ENCODE measurements at regions not wholly inside any gene's neighbourhood (a gene's known extent, or its start where the extent isn't known, plus 50 kb on each side); places are given as distances from the start of the nearest gene placed in this dataset.

DNA sequence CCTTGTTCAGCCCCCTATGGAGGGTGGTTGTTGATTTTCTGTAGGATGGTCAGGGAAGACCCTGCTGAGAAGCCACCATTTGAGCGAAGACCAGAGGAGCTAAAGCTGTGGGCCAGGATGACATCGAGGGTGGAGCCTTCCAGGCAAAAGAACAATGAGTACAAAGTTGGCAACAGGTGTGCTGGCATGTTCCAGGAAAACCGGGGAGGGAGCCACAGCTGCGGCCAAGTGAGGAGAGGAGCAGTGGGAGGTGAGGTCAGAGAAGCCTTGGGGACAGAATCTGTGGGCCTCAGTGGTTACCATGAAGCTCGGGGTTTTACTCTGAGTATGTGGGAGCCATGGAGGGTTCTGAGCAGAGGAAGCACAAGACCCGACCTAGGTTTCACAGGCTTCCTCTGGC lies 75.6 kb upstream of the ZNF479 start:
- Mint-ChIP-seq H3K9me3 (ENCODE audit: unreplicated experiment) (peaks cover 31% of the 10 kb centered on the region), H3K4me3 (ENCODE audit: unreplicated experiment) (no peak overlapping the region), H3K27ac (ENCODE audit: low read depth, unreplicated experiment) (no peak overlapping the region), H3K27me3 (ENCODE audit: insufficient read depth, unreplicated experiment) (no peaks in the 10 kb centered on the region), H3K4me1 (ENCODE audit: insufficient read depth, unreplicated experiment) (no peaks in the 10 kb centered on the region), H3K36me3 (ENCODE audit: insufficient read depth, unreplicated experiment) (peaks cover 6% of the 10 kb centered on the region)
- TF ChIP-seq, protein P1, sequence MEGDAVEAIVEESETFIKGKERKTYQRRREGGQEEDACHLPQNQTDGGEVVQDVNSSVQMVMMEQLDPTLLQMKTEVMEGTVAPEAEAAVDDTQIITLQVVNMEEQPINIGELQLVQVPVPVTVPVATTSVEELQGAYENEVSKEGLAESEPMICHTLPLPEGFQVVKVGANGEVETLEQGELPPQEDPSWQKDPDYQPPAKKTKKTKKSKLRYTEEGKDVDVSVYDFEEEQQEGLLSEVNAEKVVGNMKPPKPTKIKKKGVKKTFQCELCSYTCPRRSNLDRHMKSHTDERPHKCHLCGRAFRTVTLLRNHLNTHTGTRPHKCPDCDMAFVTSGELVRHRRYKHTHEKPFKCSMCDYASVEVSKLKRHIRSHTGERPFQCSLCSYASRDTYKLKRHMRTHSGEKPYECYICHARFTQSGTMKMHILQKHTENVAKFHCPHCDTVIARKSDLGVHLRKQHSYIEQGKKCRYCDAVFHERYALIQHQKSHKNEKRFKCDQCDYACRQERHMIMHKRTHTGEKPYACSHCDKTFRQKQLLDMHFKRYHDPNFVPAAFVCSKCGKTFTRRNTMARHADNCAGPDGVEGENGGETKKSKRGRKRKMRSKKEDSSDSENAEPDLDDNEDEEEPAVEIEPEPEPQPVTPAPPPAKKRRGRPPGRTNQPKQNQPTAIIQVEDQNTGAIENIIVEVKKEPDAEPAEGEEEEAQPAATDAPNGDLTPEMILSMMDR (IDR thresholded peaks at IDR 0.05; ENCODE audit: unreplicated experiment), result no peak
- intact Hi-C loops (cut with micrococcal nuclease), result no loop called here
- DNase-seq (ENCODE audit: unreplicated experiment), result no peak
- ChIA-PET POLR2A (no interaction called here), CTCF (no interaction called here)
- BruUV-seq (replicated peaks), result no TSS peak

DNA sequence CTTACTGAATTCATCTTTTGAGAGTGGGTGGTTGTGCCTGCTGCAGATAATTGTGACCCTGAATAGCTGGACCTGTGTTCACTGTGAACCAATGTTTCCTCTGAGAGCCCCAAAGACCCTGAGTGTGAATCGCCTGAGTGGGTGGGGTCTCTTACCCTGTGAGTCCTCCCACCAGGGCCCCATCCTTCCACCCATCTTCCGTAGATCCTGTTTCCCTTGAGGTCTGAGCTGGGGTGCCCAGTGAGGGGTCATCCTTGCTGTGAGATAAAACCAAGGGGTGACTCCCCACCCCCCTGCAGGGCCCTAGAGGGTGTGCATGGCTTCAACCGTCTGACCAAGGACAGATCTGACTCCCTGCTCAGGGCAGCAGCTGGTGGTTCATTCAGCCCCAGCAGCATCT lies 78.0 kb upstream of the ZNF479 start:
- H3K36me3 Mint-ChIP-seq (ENCODE audit: insufficient read depth, unreplicated experiment), result peaks cover 6% of the 10 kb centered on the region
- peaks cover 37% of the 10 kb centered on the region for H3K9me3 Mint-ChIP-seq (ENCODE audit: unreplicated experiment)
- no peak for DNase-seq (ENCODE audit: unreplicated experiment)
- no TSS peak for BruUV-seq (replicated peaks)
- no peak overlapping the region for H3K4me3 Mint-ChIP-seq (ENCODE audit: unreplicated experiment)
- H3K27me3 Mint-ChIP-seq (ENCODE audit: insufficient read depth, unreplicated experiment), result no peaks in the 10 kb centered on the region
- H3K4me1 Mint-ChIP-seq (ENCODE audit: insufficient read depth, unreplicated experiment), result no peaks in the 10 kb centered on the region
- POLR2A ChIA-PET, result no interaction called here
- intact Hi-C loops (cut with micrococcal nuclease), result no loop called here
- no peak overlapping the region for H3K27ac Mint-ChIP-seq (ENCODE audit: low read depth, unreplicated experiment)
- CTCF ChIA-PET, result interaction anchor here (0.6 kb wide), 1 partner anchor 644 kb away, joined by 3 read pairs; no protein-coding TSS in a partner anchor
- TF ChIP-seq, protein P1 (IDR thresholded peaks at IDR 0.05; ENCODE audit: unreplicated experiment), result no peak

DNA sequence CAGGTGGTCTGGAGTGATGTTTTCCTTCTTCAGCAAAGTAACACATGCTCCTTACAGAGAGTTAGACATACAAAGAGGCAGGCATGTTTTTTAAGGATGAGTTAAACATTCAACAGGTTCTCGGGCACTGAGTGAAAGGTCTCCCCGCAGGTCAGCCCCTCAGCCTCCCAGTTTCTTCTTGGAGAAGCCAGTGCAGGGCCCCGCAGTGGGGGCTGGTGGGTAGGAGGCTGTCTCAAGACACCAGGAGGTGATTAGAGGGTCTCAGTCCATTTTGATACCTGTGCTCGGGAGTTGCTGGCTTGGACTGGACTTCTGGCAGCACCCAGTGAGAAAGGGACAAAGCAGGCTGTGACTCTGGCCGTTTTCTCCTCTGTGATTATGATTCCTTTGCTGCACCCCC lies 78.6 kb upstream of the ZNF479 start:
- no TSS peak for BruUV-seq (replicated peaks)
- ChIA-PET POLR2A (no interaction called here), CTCF (no interaction called here)
- Mint-ChIP-seq H3K4me1 (ENCODE audit: insufficient read depth, unreplicated experiment) (no peaks in the 10 kb centered on the region), H3K27ac (ENCODE audit: low read depth, unreplicated experiment) (no peak overlapping the region), H3K36me3 (ENCODE audit: insufficient read depth, unreplicated experiment) (peaks cover 6% of the 10 kb centered on the region), H3K27me3 (ENCODE audit: insufficient read depth, unreplicated experiment) (no peaks in the 10 kb centered on the region), H3K4me3 (ENCODE audit: unreplicated experiment) (no peak overlapping the region), H3K9me3 (ENCODE audit: unreplicated experiment) (peaks cover 43% of the 10 kb centered on the region)
- DNase-seq (ENCODE audit: unreplicated experiment), result no peak
- intact Hi-C loops (cut with micrococcal nuclease), result no loop called here
- TF ChIP-seq, protein P1 (IDR thresholded peaks at IDR 0.05; ENCODE audit: unreplicated experiment), result no peak

DNA sequence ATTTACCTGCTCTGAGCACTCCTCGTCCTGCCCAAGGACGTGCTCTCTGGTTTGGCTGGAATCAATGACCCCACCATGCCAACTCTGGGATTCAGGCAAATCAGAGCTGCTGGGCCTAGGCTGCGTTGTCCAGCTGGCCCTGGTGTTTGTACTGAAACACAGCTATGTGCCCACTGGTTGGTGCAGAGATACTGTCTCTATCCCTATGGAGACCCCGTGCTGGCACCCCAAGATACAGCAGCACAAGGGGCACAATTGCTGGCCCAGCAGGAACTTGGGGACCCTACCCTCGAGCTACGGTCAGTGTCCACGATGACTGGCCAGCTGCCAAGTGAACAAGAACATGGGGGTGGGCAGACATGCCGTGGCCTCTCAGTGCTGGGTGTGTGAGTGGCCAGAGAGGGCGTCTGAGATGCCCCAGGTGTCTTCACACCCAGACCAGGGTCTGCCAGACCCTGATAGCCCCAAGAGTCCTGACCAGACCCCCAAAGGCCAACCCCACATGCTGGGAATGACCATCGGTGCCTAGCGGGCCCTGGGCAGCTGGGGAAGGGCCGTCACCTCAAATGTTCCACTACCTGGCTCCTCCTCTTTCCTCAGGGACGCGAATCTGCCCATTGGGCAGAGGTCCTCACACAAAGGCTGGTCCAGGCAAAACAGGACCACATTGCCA lies 79.3 kb upstream of the ZNF479 start:
- ChIA-PET POLR2A (no interaction called here), CTCF (no interaction called here)
- Mint-ChIP-seq H3K9me3 (ENCODE audit: unreplicated experiment) (peaks cover 46% of the 10 kb centered on the region), H3K4me3 (ENCODE audit: unreplicated experiment) (no peak overlapping the region), H3K27me3 (ENCODE audit: insufficient read depth, unreplicated experiment) (no peaks in the 10 kb centered on the region), H3K27ac (ENCODE audit: low read depth, unreplicated experiment) (no peak overlapping the region), H3K36me3 (ENCODE audit: insufficient read depth, unreplicated experiment) (peaks cover 6% of the 10 kb centered on the region), H3K4me1 (ENCODE audit: insufficient read depth, unreplicated experiment) (no peaks in the 10 kb centered on the region)
- BruUV-seq (replicated peaks), result no TSS peak
- TF ChIP-seq, protein P1 (IDR thresholded peaks at IDR 0.05; ENCODE audit: unreplicated experiment), result no peak
- intact Hi-C loops (cut with micrococcal nuclease), result no loop called here
- DNase-seq (ENCODE audit: unreplicated experiment), result no peak
